GM12891 (cell line): ENCODE measurements at regions not wholly inside any gene's neighbourhood (a gene's known extent, or its start where the extent isn't known, plus 50 kb on each side); places are given as distances from the start of the nearest gene placed in this dataset.
"Not testable (repeated sequence)": the region's sequence is repeated elsewhere in the genome, so short reads cannot be mapped to it uniquely, and the experiment has no call there.

ENCODE experiments used
- DNase-seq: peaks from one replicate; pipeline ENCODE4 v3.0.0; 2011; ENCODE audit warnings: low spot score; ENCODE audit not compliant: insufficient read length
- FAIRE-seq: peaks from 2 replicates; lab custom pipeline; 2011; peaks lifted over from hg19 to GRCh38; lab: Jason Lieb, UNC
- PAX5 ChIP-seq: IDR thresholded peaks from 2 replicates; pipeline ENCODE4 v1.6.1; 2011; ENCODE audit warnings: low read length, moderate library complexity, mild to moderate bottlenecking; ENCODE audit not compliant: insufficient read depth, severe bottlenecking
- POLR2A ChIP-seq: IDR thresholded peaks from 2 replicates; pipeline ENCODE4 v1.6.1; 2011; ENCODE audit warnings: low read depth, low read length, control low read depth
- POLR2AphosphoS5 ChIP-seq: IDR thresholded peaks from 2 replicates; pipeline ENCODE4 v1.6.1; 2011; ENCODE audit warnings: low read depth, low read length, control low read depth
- POU2F2 ChIP-seq: IDR thresholded peaks from 2 replicates; pipeline ENCODE4 v1.6.1; 2011; ENCODE audit warnings: low read depth, mild to moderate bottlenecking, control low read depth, low read length, moderate library complexity
- SPI1 ChIP-seq: IDR thresholded peaks from 2 replicates; pipeline ENCODE4 v1.6.1; 2011; ENCODE audit warnings: low read depth, low read length, control low read depth
- TAF1 ChIP-seq: IDR thresholded peaks from 2 replicates; pipeline ENCODE4 v1.6.1; 2011; ENCODE audit warnings: low read depth, low read length, control low read depth

GRCh38 chr7:14092331-14092730, 102.9 kb upstream of the ETV1 start:
- TF ChIP-seq POLR2AphosphoS5 (no peak), POLR2A (no peak)
- no peak for FAIRE-seq
- DNase-seq, result no peak

GRCh38 chr7:14085901-14086300, 96.4 kb upstream of the ETV1 start:
- TF ChIP-seq POLR2AphosphoS5, result no peak
- TF ChIP-seq SPI1, result no peak
- no peak for TF ChIP-seq PAX5
- no peak for TF ChIP-seq TAF1
- no peak for TF ChIP-seq POU2F2
- no peak for TF ChIP-seq POLR2A
- FAIRE-seq, result no peak
- DNase-seq, result no peak

- DNase-seq, result no peak
- TF ChIP-seq POU2F2, result no peak
- no peak for TF ChIP-seq POLR2AphosphoS5
- TF ChIP-seq PAX5, result no peak
- TF ChIP-seq SPI1, result no peak
- no peak for TF ChIP-seq POLR2A
- no peak for TF ChIP-seq TAF1
- FAIRE-seq, result no peak
Measured at GRCh38 chr7:14083761-14084160, 94.3 kb upstream of the ETV1 start.

- FAIRE-seq, result no peak
- no peak for DNase-seq
- TF ChIP-seq POLR2AphosphoS5 (no peak), TAF1 (no peak), POLR2A (no peak), SPI1 (no peak), POU2F2 (no peak), PAX5 (no peak)
Measured at GRCh38 chr7:14073988-14074387, 84.5 kb upstream of the ETV1 start.

- no peak for TF ChIP-seq SPI1
- no peak for TF ChIP-seq POLR2AphosphoS5
- TF ChIP-seq POLR2A, result no peak
- TF ChIP-seq PAX5, result no peak
- TF ChIP-seq TAF1, result no peak
- TF ChIP-seq POU2F2, result no peak
- DNase-seq (no peak), FAIRE-seq (no peak)
Measured at GRCh38 chr7:14073543-14073942, 84.1 kb upstream of the ETV1 start.

GRCh38 chr7:14071045-14071444, 81.6 kb upstream of the ETV1 start:
- no peak for DNase-seq
- TF ChIP-seq TAF1 (no peak), PAX5 (no peak), POU2F2 (no peak), POLR2A (no peak), SPI1 (no peak), POLR2AphosphoS5 (no peak)
- no peak for FAIRE-seq

- no peak for TF ChIP-seq PAX5
- DNase-seq, result no peak
- FAIRE-seq, result no peak
Measured at GRCh38 chr7:14069961-14070360, 80.5 kb upstream of the ETV1 start.

GRCh38 chr7:14066783-14067182, 77.3 kb upstream of the ETV1 start:
- FAIRE-seq, DNase-seq: not testable (repeated sequence)

GRCh38 chr7:14065286-14065685, 75.8 kb upstream of the ETV1 start:
- TF ChIP-seq PAX5, result no peak
- TF ChIP-seq TAF1, result no peak
- TF ChIP-seq POU2F2, result no peak
- TF ChIP-seq SPI1, result no peak
- no peak for TF ChIP-seq POLR2A
- TF ChIP-seq POLR2AphosphoS5, result no peak
- FAIRE-seq (no peak), DNase-seq (no peak)

GRCh38 chr7:14055813-14056212, 66.3 kb upstream of the ETV1 start:
- DNase-seq, result no peak
- no peak for FAIRE-seq
- TF ChIP-seq SPI1 (0 out of 2 replicates have a peak, but pooled peaks have one; percentile 4), TAF1 (no peak)

- TF ChIP-seq POLR2AphosphoS5, result no peak
- TF ChIP-seq TAF1, result no peak
- no peak for TF ChIP-seq SPI1
- TF ChIP-seq POU2F2, result no peak
- TF ChIP-seq PAX5, result no peak
- FAIRE-seq (no peak), DNase-seq (no peak)
Measured at GRCh38 chr7:14054125-14054524, 64.7 kb upstream of the ETV1 start.
